ENCODE measurements at regions not wholly inside any gene's neighbourhood (a gene's known extent, or its start where the extent isn't known, plus 50 kb on each side); places are given as distances from the start of the nearest gene placed in this dataset.

DNA sequence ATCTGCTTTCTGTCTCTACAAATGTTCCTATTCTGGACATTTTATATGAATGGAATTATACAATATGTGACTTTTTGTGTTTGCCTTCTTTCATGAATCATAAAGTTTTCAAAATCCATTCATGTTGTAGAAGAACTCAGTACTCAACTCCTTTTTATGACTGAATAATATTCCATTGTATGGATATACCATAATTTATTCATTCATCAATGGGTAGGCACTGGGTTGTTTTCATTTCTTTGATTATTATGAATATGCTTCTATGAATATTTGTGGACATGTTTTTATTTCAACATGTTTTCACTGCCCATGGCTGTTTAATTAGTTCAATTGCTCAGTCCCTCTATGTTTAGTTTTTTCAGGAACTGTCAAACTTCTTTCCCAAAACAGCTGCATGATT lies 76.5 kb upstream of the GTSF1L start:
- DNase-seq: no peak

DNA sequence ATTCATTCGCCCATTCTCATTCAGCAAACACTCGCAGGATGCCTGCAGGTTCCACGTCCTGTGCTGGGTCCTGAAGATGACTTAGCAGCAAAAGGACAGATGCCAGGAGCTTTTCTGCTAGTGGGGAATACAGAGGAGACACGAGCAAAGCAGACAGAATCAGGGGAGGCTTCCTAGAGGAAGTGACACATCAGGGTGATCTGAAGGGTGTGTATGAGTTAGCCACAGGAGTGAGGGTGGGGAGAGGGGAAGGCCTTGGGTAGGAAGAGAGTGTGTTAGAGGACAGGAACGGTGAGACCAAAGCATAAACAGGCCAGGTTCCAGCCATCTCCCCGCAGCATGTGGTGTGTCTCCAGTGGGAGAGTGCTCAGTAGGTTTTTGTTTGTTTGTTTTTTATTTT lies 73.4 kb upstream of the GTSF1L start:
- DNase-seq: no peak

DNA sequence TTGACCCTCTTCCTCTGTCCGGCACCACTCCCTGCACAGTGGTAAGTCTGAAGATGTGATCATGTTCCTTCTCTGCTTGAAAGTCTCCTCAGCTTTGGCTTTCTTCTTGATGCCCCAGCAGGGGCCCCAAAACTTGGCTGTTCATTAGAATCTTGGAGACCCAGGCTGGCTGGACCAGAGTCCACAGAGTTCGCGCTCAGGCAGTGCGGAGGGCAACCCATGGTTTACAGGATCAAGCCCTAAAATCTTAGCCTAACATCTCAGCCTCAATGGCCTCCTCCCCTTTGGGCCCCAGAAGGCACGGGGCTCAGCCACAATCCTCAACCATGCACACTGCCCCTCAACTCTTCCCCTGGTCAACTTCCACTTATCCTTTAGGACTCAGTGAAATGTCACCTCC lies 72.9 kb upstream of the GTSF1L start:
- no peak for DNase-seq

DNA sequence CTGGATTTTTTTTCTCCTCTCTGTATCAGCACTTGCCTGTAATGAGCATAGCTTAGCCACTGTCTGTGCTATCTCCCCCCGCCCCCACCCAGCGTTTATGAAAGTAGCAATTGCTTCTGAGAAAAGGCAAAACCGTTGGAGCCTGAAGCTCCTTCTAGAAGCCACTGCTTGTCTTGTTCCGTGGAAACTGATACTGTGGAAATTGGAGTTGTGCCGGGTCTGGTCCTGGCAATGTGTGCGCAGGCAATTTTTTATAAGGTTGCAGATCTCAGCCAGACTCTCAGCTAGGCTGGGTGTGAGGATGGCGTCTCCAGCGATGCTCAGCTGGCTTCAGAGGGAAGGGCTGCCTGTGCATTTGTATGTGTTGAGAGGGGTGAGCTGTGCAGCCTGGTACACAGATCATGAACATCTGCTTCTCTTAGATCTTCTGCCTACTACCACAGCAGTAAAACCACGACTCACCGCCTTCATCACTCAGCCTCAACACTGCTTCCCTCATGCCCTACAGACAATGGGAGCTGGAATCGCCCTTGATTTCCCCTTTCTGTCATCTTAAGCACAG lies 72.4 kb upstream of the GTSF1L start:
- DNase-seq: peak in 7 of 51 donors; percentile 1 to 20 (median 5)

DNA sequence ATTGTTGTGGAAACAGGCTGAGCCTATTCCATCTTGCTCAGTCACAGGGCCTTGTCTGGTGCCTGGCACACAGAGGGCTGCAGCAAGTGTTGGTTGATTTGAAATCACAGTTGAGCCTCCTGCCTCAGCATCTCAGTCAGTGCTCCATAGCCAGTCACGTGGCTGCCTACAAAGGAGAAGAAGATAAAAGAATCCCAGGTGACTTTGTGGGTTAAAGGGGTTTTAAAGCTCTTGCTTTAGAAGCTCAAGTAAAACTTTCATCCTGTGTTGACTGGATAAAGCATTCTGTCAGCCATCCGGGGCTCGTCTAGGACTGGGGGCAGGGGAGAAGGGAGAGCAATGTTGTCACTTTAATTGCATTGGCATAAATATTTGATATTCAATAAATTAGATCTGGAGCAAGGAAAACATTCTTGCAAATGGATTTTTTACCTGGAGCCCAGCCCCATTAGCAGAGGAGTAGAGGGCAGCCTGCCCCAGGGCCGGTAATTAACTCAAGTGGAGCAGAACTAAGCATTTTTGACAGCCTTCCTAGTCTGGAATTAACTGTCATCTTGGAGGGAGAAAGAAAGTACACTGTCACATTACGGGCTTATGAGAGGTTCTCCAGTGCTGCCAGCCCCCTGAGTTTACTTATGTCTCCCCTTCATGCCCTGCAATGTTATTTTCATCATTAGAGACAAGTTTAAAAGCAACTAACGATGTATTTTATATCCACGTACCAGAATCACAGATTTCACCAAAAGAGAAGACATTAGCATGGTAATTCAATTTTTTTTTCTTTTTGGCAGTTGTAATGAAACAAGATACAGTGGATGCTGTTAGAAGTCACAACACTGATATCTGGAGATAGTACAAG lies 71.7 kb upstream of the GTSF1L start:
- no peak for DNase-seq

DNA sequence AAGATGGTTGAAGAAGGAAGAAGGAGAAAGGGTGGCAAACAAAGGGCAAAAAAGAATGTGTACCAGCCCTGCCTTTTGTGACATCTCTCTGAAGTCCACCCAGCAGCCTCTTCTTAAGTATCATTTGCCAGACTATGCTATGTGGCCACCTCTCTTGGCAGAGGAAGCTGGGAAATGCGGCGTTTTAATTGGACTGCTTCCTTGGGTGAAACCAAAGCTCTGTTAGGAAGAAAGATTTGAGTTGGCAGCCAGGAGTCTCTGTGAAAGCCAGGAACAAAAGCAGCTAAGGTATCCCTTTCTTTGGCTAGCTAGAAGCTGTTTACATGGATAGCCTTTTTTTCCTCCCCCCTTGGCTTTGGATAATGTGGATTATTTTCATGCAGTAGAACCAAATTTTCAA lies 67.5 kb upstream of the GTSF1L start:
- DNase-seq: no peak

DNA sequence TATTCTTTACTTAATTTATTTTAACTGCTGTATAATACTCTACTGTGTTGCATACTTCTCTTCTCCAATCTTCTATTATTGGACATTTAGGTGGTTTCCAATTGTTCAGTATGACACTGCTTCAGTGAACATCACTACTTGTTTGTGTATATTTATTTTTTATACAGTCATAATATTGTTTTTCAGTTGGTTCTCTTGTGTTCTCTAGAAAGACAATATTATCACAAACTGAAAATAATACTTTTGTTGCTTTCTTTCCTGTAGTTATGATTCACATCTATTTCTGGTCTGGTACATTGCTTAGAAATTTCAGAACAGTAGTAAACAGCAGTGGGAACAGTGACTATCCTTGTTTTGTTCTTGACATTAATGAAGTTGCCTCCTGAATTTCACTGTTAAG lies 62.8 kb upstream of the GTSF1L start:
- DNase-seq: no peak

DNA sequence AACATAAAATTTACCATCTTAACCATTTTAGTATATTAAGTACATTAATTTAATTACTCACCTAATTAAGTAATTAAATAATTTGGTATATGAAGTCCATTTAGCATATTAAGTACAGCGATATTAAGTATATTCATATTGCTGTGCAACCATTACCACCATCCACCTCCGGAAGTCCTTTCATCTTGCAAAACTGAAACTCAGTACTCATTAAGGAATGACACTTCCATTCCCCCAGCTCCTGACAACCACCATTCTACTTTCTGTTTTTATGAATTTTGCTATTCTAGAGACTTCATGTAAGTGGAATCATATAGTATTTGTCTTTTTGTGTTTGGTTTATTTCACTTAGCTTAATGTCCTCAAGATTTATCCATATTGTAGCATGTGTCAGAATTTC lies 61.1 kb upstream of the GTSF1L start:
- DNase-seq: no peak

DNA sequence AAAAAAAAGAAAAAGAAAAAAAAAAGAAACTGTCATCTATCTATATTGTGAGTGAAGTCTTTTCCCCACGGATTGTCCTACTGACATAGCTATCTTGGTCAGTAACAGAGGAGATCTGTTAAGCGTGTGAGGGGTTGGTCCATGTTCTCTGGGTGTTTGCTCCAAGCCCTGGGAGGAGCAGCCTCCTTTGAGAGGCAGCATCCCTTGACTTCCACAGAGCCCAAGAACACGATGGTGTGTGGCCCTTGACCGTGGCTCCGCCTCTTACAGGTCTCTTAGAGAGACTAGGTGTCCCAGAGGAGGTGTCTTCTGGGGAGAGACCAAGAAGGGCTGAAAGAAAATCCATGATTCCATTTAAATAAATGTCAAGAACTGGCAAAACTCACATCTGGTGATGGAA lies 60.1 kb upstream of the GTSF1L start:
- DNase-seq: no peak

DNA sequence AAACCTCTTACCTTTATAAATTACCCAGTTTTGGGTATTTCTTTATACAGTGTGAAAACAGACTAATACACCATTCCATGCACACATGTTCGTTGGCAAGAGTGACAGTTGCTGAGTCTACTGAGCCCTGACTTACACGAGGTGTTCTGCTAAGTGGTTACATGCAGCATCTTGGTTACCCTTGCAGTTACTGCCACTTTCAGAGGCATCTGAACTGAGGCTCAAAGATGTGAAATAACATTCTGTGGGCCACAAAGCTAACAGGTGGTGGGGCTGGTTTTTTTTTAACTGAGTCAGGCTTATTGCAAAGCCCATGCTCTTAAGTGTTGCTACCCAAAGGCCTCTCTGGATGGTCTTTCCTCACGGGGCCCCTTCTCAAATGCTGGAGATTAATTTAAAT lies 54.4 kb upstream of the GTSF1L start:
- DNase-seq: no peak

DNA sequence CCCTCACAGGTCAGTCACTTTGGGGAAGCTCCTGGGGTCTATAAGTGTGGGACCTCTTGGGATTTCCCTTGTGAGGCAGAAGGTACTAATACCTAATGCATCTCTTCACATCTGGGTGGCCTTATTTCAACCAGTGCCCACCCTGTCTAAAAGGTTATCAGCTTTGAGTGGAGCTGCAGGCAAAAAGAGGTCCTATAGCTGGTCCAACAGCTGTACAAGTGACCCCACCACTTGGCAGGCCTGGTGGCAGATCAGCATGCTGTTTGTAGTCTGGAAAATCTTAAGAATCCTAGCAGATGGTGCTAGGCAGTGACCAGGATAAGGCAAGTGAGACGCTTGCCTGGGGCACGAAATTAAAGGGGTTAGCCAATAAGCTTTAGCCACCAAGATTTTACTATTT lies 51.6 kb upstream of the GTSF1L start:
- DNase-seq: no peak

DNA sequence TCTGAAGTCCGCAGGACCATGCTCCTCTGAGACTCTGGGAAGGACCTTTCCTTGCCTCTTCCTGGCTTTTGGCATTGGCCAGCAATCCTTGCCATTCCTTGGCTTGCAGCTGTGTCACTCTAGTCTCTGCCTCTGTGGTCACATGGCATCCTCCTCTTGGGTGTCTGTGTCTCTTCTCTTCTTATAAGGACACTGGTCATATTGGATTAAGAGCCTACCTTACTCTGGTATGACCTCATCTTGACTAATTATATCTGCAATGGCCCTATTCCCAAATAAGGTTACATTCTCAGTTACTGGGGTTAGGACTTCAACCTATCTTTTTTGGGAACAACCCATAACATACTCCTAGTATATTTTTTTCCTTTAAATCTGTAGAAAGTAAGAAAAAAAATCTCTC lies 49.9 kb upstream of the GTSF1L start:
- no peak for DNase-seq

All from hypothalamus (tissue), 51 donors.